ENCODE measurements at regions not wholly inside any gene's neighbourhood (a gene's known extent, or its start where the extent isn't known, plus 50 kb on each side); places are given as distances from the start of the nearest gene placed in this dataset.
"Not testable (repeated sequence)": the region's sequence is repeated elsewhere in the genome, so short reads cannot be mapped to it uniquely, and the experiment has no call there.

GRCh38 chr15:47027322-47027946, 689.9 kb upstream of the SEMA6D start:
- no peak overlapping the region for H3K4me3 ChIP-seq (ENCODE audit: low read length in 3 of 3)
- no peaks in the 10 kb centered on the region for H3K27me3 ChIP-seq (ENCODE audit: control insufficient read depth in 3 of 3, insufficient read depth in 3 of 3, low read length in 3 of 3)
- H3K9me3 ChIP-seq (ENCODE audit: control insufficient read depth in 3 of 3, low read length in 3 of 3), result no peaks in the 10 kb centered on the region
- no peaks in the 10 kb centered on the region for H3K4me1 ChIP-seq (ENCODE audit: control insufficient read depth in 3 of 3, insufficient read depth in 3 of 3, low read length in 3 of 3)
- H3K27ac ChIP-seq (ENCODE audit: low read depth, low read length), result no peak overlapping the region
- no peaks in the 10 kb centered on the region for H3K36me3 ChIP-seq (ENCODE audit: control insufficient read depth in 3 of 3, insufficient read depth in 3 of 3, low read length in 3 of 3)
- no peak overlapping the region for H3K9ac ChIP-seq (ENCODE audit: low read depth in 1 of 3, low read length in 3 of 3)

GRCh38 chr15:47035475-47036406, 681.6 kb upstream of the SEMA6D start:
- no peak overlapping the region for H3K4me3 ChIP-seq (ENCODE audit: low read length in 3 of 3)
- no peaks in the 10 kb centered on the region for H3K27me3 ChIP-seq (ENCODE audit: control insufficient read depth in 3 of 3, insufficient read depth in 3 of 3, low read length in 3 of 3)
- H3K9me3 ChIP-seq (ENCODE audit: control insufficient read depth in 3 of 3, low read length in 3 of 3), result no peaks in the 10 kb centered on the region
- no peaks in the 10 kb centered on the region for H3K36me3 ChIP-seq (ENCODE audit: control insufficient read depth in 3 of 3, insufficient read depth in 3 of 3, low read length in 3 of 3)
- no peak overlapping the region for H3K27ac ChIP-seq (ENCODE audit: low read depth, low read length)
- no peaks in the 10 kb centered on the region for H3K4me1 ChIP-seq (ENCODE audit: control insufficient read depth in 3 of 3, insufficient read depth in 3 of 3, low read length in 3 of 3)
- H3K9ac ChIP-seq (ENCODE audit: low read depth in 1 of 3, low read length in 3 of 3), result no peak overlapping the region

GRCh38 chr15:47037003-47037402, 680.3 kb upstream of the SEMA6D start:
- Histone ChIP-seq H3K27me3 (ENCODE audit: control insufficient read depth in 3 of 3, insufficient read depth in 3 of 3, low read length in 3 of 3) (no peaks in the 10 kb centered on the region), H3K36me3 (ENCODE audit: control insufficient read depth in 3 of 3, insufficient read depth in 3 of 3, low read length in 3 of 3) (no peaks in the 10 kb centered on the region), H3K4me1 (ENCODE audit: control insufficient read depth in 3 of 3, insufficient read depth in 3 of 3, low read length in 3 of 3) (no peaks in the 10 kb centered on the region), H3K27ac (ENCODE audit: low read depth, low read length) (no peak overlapping the region), H3K4me3 (ENCODE audit: low read length in 3 of 3) (no peak overlapping the region), H3K9me3 (ENCODE audit: control insufficient read depth in 3 of 3, low read length in 3 of 3) (no peaks in the 10 kb centered on the region), H3K9ac (ENCODE audit: low read depth in 1 of 3, low read length in 3 of 3) (no peak overlapping the region)

- Histone ChIP-seq H3K4me1 (ENCODE audit: control insufficient read depth in 3 of 3, insufficient read depth in 3 of 3, low read length in 3 of 3) (no peaks in the 10 kb centered on the region), H3K27me3 (ENCODE audit: control insufficient read depth in 3 of 3, insufficient read depth in 3 of 3, low read length in 3 of 3) (no peaks in the 10 kb centered on the region), H3K36me3 (ENCODE audit: control insufficient read depth in 3 of 3, insufficient read depth in 3 of 3, low read length in 3 of 3) (no peaks in the 10 kb centered on the region), H3K9me3 (ENCODE audit: control insufficient read depth in 3 of 3, low read length in 3 of 3) (no peaks in the 10 kb centered on the region), H3K4me3 (ENCODE audit: low read length in 3 of 3) (no peak overlapping the region), H3K27ac (ENCODE audit: low read depth, low read length) (no peak overlapping the region), H3K9ac (ENCODE audit: low read depth in 1 of 3, low read length in 3 of 3) (no peak overlapping the region)
Measured at GRCh38 chr15:47039225-47039624, 678.1 kb upstream of the SEMA6D start.

- no peaks in the 10 kb centered on the region for H3K36me3 ChIP-seq (ENCODE audit: control insufficient read depth in 3 of 3, insufficient read depth in 3 of 3, low read length in 3 of 3)
- no peak overlapping the region for H3K9ac ChIP-seq (ENCODE audit: low read depth in 1 of 3, low read length in 3 of 3)
- H3K9me3 ChIP-seq (ENCODE audit: control insufficient read depth in 3 of 3, low read length in 3 of 3), result no peaks in the 10 kb centered on the region
- H3K27ac ChIP-seq (ENCODE audit: low read depth, low read length), result no peak overlapping the region
- no peaks in the 10 kb centered on the region for H3K4me1 ChIP-seq (ENCODE audit: control insufficient read depth in 3 of 3, insufficient read depth in 3 of 3, low read length in 3 of 3)
- no peak overlapping the region for H3K4me3 ChIP-seq (ENCODE audit: low read length in 3 of 3)
- no peaks in the 10 kb centered on the region for H3K27me3 ChIP-seq (ENCODE audit: control insufficient read depth in 3 of 3, insufficient read depth in 3 of 3, low read length in 3 of 3)
Measured at GRCh38 chr15:47041301-47041700, 676.0 kb upstream of the SEMA6D start.

GRCh38 chr15:47047981-47048380, 669.3 kb upstream of the SEMA6D start:
- not testable (repeated sequence) for H3K4me1 ChIP-seq (ENCODE audit: control insufficient read depth in 3 of 3, insufficient read depth in 3 of 3, low read length in 3 of 3); H3K36me3 ChIP-seq (ENCODE audit: control insufficient read depth in 3 of 3, insufficient read depth in 3 of 3, low read length in 3 of 3); H3K9me3 ChIP-seq (ENCODE audit: control insufficient read depth in 3 of 3, low read length in 3 of 3); H3K9ac ChIP-seq (ENCODE audit: low read depth in 1 of 3, low read length in 3 of 3); H3K27me3 ChIP-seq (ENCODE audit: control insufficient read depth in 3 of 3, insufficient read depth in 3 of 3, low read length in 3 of 3); H3K4me3 ChIP-seq (ENCODE audit: low read length in 3 of 3); H3K27ac ChIP-seq (ENCODE audit: low read depth, low read length)

GRCh38 chr15:47066392-47066791, 650.9 kb upstream of the SEMA6D start:
- Histone ChIP-seq H3K27me3 (ENCODE audit: control insufficient read depth in 3 of 3, insufficient read depth in 3 of 3, low read length in 3 of 3) (no peaks in the 10 kb centered on the region), H3K9me3 (ENCODE audit: control insufficient read depth in 3 of 3, low read length in 3 of 3) (no peaks in the 10 kb centered on the region), H3K36me3 (ENCODE audit: control insufficient read depth in 3 of 3, insufficient read depth in 3 of 3, low read length in 3 of 3) (no peaks in the 10 kb centered on the region), H3K4me1 (ENCODE audit: control insufficient read depth in 3 of 3, insufficient read depth in 3 of 3, low read length in 3 of 3) (no peaks in the 10 kb centered on the region), H3K27ac (ENCODE audit: low read depth, low read length) (no peak overlapping the region), H3K9ac (ENCODE audit: low read depth in 1 of 3, low read length in 3 of 3) (no peak overlapping the region), H3K4me3 (ENCODE audit: low read length in 3 of 3) (no peak overlapping the region)

- H3K4me3 ChIP-seq (ENCODE audit: low read length in 3 of 3), result not testable (repeated sequence)
Measured at GRCh38 chr15:47077846-47078245, 639.5 kb upstream of the SEMA6D start.

GRCh38 chr15:47095833-47096232, 621.5 kb upstream of the SEMA6D start:
- no peak overlapping the region for H3K9ac ChIP-seq (ENCODE audit: low read depth in 1 of 3, low read length in 3 of 3)
- H3K9me3 ChIP-seq (ENCODE audit: control insufficient read depth in 3 of 3, low read length in 3 of 3), result no peaks in the 10 kb centered on the region
- no peaks in the 10 kb centered on the region for H3K36me3 ChIP-seq (ENCODE audit: control insufficient read depth in 3 of 3, insufficient read depth in 3 of 3, low read length in 3 of 3)
- H3K4me1 ChIP-seq (ENCODE audit: control insufficient read depth in 3 of 3, insufficient read depth in 3 of 3, low read length in 3 of 3), result no peaks in the 10 kb centered on the region
- no peaks in the 10 kb centered on the region for H3K27me3 ChIP-seq (ENCODE audit: control insufficient read depth in 3 of 3, insufficient read depth in 3 of 3, low read length in 3 of 3)
- H3K4me3 ChIP-seq (ENCODE audit: low read length in 3 of 3), result no peak overlapping the region
- H3K27ac ChIP-seq (ENCODE audit: low read depth, low read length), result no peak overlapping the region

More at GRCh38 chr15:47077846-47078245, 639.5 kb upstream of the SEMA6D start:
- not testable (repeated sequence) for H3K4me1 ChIP-seq (ENCODE audit: control insufficient read depth in 3 of 3, insufficient read depth in 3 of 3, low read length in 3 of 3); H3K27me3 ChIP-seq (ENCODE audit: control insufficient read depth in 3 of 3, insufficient read depth in 3 of 3, low read length in 3 of 3); H3K9ac ChIP-seq (ENCODE audit: low read depth in 1 of 3, low read length in 3 of 3); H3K27ac ChIP-seq (ENCODE audit: low read depth, low read length); H3K9me3 ChIP-seq (ENCODE audit: control insufficient read depth in 3 of 3, low read length in 3 of 3); H3K36me3 ChIP-seq (ENCODE audit: control insufficient read depth in 3 of 3, insufficient read depth in 3 of 3, low read length in 3 of 3)

GRCh38 chr15:47098526-47098925, 618.8 kb upstream of the SEMA6D start:
- H3K36me3 ChIP-seq (ENCODE audit: control insufficient read depth in 3 of 3, insufficient read depth in 3 of 3, low read length in 3 of 3); H3K27ac ChIP-seq (ENCODE audit: low read depth, low read length); H3K4me3 ChIP-seq (ENCODE audit: low read length in 3 of 3); H3K4me1 ChIP-seq (ENCODE audit: control insufficient read depth in 3 of 3, insufficient read depth in 3 of 3, low read length in 3 of 3); H3K27me3 ChIP-seq (ENCODE audit: control insufficient read depth in 3 of 3, insufficient read depth in 3 of 3, low read length in 3 of 3); H3K9me3 ChIP-seq (ENCODE audit: control insufficient read depth in 3 of 3, low read length in 3 of 3); H3K9ac ChIP-seq (ENCODE audit: low read depth in 1 of 3, low read length in 3 of 3): not testable (repeated sequence)
